GM10248 (cell line): ENCODE measurements at regions not wholly inside any gene's neighbourhood (a gene's known extent, or its start where the extent isn't known, plus 50 kb on each side); places are given as distances from the start of the nearest gene placed in this dataset.
"Not testable (repeated sequence)": the region's sequence is repeated elsewhere in the genome, so short reads cannot be mapped to it uniquely, and the experiment has no call there.

Source experiments
- CTCF ChIA-PET: fragments of 300-600 bp; sonication (Branson Sonifier 250); formaldehyde crosslinking; extraction: SDS; loops from one replicate; lab custom pipeline; 2021; ENCODE audit warnings: antibody characterized with exemption; lab: Yijun Ruan, JAX
- POLR2A ChIA-PET: fragments of 350-650 bp; sonication (Branson Sonifier 250); formaldehyde crosslinking; extraction: SDS; loops from one replicate; lab custom pipeline; 2020; ENCODE audit warnings: antibody characterized with exemption; lab: Yijun Ruan, JAX
- DNase-seq: peaks from one replicate; pipeline ENCODE4 v3.0.0; 2012; ENCODE audit errors: extremely low spot score
- CTCF ChIP-seq: IDR thresholded peaks from 2 replicates; pipeline ENCODE4 v1.5.1; 2012; ENCODE audit warnings: mild to moderate bottlenecking, low read depth; ENCODE audit errors: extremely low read depth, missing control alignments, control extremely low read depth

DNA sequence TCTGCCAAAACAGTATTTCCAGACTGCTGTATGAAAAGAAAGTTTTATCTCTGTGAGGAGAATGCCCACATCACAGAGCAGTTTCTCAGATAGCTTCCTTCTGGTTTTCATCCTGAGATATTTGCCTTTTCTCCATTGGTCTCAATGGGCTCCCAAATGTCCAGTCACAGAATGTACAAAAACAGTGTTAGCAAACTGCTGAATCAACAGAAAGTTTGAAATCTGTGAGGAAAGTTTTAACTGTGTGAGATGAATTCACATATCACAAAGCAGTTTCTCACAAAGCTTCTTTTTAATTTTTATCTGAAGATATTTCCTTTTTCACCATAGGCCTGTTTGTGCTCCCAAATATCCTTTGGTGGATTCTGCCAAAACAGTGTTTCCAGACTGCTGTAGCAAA is 207.2 kb upstream of the TRIM48 start:
- TF ChIP-seq CTCF: no peak
- no peak for DNase-seq
- POLR2A ChIA-PET: no interaction called here
- CTCF ChIA-PET: interaction anchor here (1.3 kb wide), 1 partner anchor 37 kb away, joined by 3 read pairs; no protein-coding TSS in a partner anchor

GRCh38 chr11:55084588-55084987 is 177.4 kb upstream of the TRIM48 start:
- CTCF ChIA-PET, DNase-seq, POLR2A ChIA-PET: not testable (repeated sequence)

GRCh38 chr11:55106391-55106790 is 155.6 kb upstream of the TRIM48 start:
- CTCF ChIA-PET: interaction anchor here (1.1 to 1.5 kb wide), 2 partner anchors 14 to 69 kb away, joined by 3 to 4 read pairs; no protein-coding TSS in a partner anchor
- no peak for TF ChIP-seq CTCF
- POLR2A ChIA-PET: no interaction called here
- DNase-seq: no peak
